ENCODE measurements at regions not wholly inside any gene's neighbourhood (a gene's known extent, or its start where the extent isn't known, plus 50 kb on each side); places are given as distances from the start of the nearest gene placed in this dataset.

- Histone ChIP-seq H3K9me3 (peaks cover 0 to 19% of the 10 kb centered on the region in 2 donors), H3K27ac (no peak overlapping the region), H3K4me3 (no peak overlapping the region), H3K36me3 (no peaks in the 10 kb centered on the region), H3K4me1 (no peaks in the 10 kb centered on the region), H3K27me3 (no peaks in the 10 kb centered on the region)
- DNase-seq (no peak), ATAC-seq (no peak)
- intact Hi-C loops (cut with DNase I): no loop called here
- TF ChIP-seq CTCF (IDR thresholded peaks at IDR 0.05): no peak
Measured at GRCh38 chr3:137906985-137907649, 102.8 kb upstream of the CLDN18 start.

GRCh38 chr3:137924628-137925027 lies 85.3 kb upstream of the CLDN18 start:
- H3K27ac ChIP-seq: no peak overlapping the region
- H3K27me3 ChIP-seq: no peaks in the 10 kb centered on the region
- H3K4me1 ChIP-seq: no peaks in the 10 kb centered on the region
- ATAC-seq (no peak), DNase-seq (peak in 1 of 4 donors; percentile 59)
- intact Hi-C loops (cut with DNase I): no loop called here
- no peak for TF ChIP-seq CTCF (IDR thresholded peaks at IDR 0.05)
- no peaks in the 10 kb centered on the region for H3K9me3 ChIP-seq
- no peaks in the 10 kb centered on the region for H3K36me3 ChIP-seq
- H3K4me3 ChIP-seq: no peak overlapping the region

- ATAC-seq: no peak
Measured at GRCh38 chr3:137925080-137925479, 84.9 kb upstream of the CLDN18 start.

GRCh38 chr3:137926991-137927390 lies 83.0 kb upstream of the CLDN18 start:
- no peak for TF ChIP-seq CTCF (IDR thresholded peaks at IDR 0.05)
- Histone ChIP-seq H3K4me3 (no peak overlapping the region), H3K4me1 (no peaks in the 10 kb centered on the region), H3K27ac (no peak overlapping the region), H3K36me3 (no peaks in the 10 kb centered on the region), H3K27me3 (no peaks in the 10 kb centered on the region), H3K9me3 (no peaks in the 10 kb centered on the region)
- intact Hi-C loops (cut with DNase I): no loop called here
- no peak for DNase-seq
- ATAC-seq: no peak

More at GRCh38 chr3:137925080-137925479, 84.9 kb upstream of the CLDN18 start:
- no peaks in the 10 kb centered on the region for H3K4me1 ChIP-seq
- no peaks in the 10 kb centered on the region for H3K27me3 ChIP-seq
- no peak for TF ChIP-seq CTCF (IDR thresholded peaks at IDR 0.05)
- H3K36me3 ChIP-seq: no peaks in the 10 kb centered on the region
- no peak for DNase-seq
- intact Hi-C loops (cut with DNase I): no loop called here
- H3K9me3 ChIP-seq: no peaks in the 10 kb centered on the region
- H3K4me3 ChIP-seq: no peak overlapping the region
- no peak overlapping the region for H3K27ac ChIP-seq

GRCh38 chr3:137930976-137931375 lies 79.0 kb upstream of the CLDN18 start:
- Histone ChIP-seq H3K27ac (no peak overlapping the region), H3K4me1 (no peaks in the 10 kb centered on the region), H3K9me3 (no peaks in the 10 kb centered on the region), H3K4me3 (no peak overlapping the region), H3K27me3 (no peaks in the 10 kb centered on the region), H3K36me3 (no peaks in the 10 kb centered on the region)
- no peak for TF ChIP-seq CTCF (IDR thresholded peaks at IDR 0.05)
- ATAC-seq: no peak
- DNase-seq: no peak
- intact Hi-C loops (cut with DNase I): no loop called here

Data from left lung (tissue), 4 donors.